ENCODE measurements at regions not wholly inside any gene's neighbourhood (a gene's known extent, or its start where the extent isn't known, plus 50 kb on each side); places are given as distances from the start of the nearest gene placed in this dataset.

DNA sequence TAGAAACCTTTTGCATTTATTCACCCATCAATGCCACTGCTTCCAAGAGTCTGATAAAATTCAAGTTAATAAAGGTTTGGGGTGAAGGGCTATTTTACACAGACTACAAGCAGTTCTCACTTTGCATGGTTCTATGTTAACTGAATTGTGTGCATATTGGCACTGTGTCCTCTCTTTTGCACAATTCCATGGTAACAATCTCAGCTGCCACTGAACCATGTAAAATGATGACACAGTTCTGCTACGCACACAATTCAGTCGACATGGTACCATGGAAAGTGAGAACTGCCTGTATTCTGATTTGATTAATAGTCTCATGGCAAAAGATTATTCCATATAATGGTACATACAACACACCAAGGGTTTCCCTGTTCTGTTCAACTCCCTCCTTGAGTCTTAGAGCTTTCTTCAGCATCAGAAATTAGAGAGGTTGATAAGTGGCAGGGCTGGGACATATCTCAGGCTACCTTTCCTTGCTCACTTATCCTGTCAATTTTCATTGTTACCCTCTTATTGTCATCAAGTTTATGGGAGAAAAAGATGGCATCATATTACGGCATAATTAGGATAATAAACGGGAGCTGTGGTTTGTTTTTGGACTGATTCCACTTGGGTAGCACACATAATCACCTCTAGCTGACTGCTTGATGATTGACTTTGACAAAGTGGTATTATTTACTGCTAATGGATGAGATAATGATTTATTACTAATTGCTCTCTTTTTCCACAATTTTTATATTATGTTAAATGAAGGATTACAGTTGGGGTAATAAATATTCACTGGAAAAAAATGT lies 139.3 kb upstream of the CREB1 start:
- TF ChIP-seq, protein P1, sequence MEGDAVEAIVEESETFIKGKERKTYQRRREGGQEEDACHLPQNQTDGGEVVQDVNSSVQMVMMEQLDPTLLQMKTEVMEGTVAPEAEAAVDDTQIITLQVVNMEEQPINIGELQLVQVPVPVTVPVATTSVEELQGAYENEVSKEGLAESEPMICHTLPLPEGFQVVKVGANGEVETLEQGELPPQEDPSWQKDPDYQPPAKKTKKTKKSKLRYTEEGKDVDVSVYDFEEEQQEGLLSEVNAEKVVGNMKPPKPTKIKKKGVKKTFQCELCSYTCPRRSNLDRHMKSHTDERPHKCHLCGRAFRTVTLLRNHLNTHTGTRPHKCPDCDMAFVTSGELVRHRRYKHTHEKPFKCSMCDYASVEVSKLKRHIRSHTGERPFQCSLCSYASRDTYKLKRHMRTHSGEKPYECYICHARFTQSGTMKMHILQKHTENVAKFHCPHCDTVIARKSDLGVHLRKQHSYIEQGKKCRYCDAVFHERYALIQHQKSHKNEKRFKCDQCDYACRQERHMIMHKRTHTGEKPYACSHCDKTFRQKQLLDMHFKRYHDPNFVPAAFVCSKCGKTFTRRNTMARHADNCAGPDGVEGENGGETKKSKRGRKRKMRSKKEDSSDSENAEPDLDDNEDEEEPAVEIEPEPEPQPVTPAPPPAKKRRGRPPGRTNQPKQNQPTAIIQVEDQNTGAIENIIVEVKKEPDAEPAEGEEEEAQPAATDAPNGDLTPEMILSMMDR (IDR thresholded peaks at IDR 0.05) = no peak
- no peak for TF ChIP-seq POLR2A (IDR thresholded peaks at IDR 0.05)

Measured in uterus (tissue), 2 donors.